ENCODE measurements at regions not wholly inside any gene's neighbourhood (a gene's known extent, or its start where the extent isn't known, plus 50 kb on each side); places are given as distances from the start of the nearest gene placed in this dataset.

- TF ChIP-seq, protein P1, sequence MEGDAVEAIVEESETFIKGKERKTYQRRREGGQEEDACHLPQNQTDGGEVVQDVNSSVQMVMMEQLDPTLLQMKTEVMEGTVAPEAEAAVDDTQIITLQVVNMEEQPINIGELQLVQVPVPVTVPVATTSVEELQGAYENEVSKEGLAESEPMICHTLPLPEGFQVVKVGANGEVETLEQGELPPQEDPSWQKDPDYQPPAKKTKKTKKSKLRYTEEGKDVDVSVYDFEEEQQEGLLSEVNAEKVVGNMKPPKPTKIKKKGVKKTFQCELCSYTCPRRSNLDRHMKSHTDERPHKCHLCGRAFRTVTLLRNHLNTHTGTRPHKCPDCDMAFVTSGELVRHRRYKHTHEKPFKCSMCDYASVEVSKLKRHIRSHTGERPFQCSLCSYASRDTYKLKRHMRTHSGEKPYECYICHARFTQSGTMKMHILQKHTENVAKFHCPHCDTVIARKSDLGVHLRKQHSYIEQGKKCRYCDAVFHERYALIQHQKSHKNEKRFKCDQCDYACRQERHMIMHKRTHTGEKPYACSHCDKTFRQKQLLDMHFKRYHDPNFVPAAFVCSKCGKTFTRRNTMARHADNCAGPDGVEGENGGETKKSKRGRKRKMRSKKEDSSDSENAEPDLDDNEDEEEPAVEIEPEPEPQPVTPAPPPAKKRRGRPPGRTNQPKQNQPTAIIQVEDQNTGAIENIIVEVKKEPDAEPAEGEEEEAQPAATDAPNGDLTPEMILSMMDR (IDR thresholded peaks at IDR 0.05): no peak
- TF ChIP-seq POLR2A (IDR thresholded peaks at IDR 0.05): no peak
Observed at GRCh38 chr10:28449382-28449781, 83.5 kb upstream of the WAC start.

All from uterus (tissue), 2 donors.